Right ventricle myocardium superior (tissue), 1 donor: ENCODE measurements at regions not wholly inside any gene's neighbourhood (a gene's known extent, or its start where the extent isn't known, plus 50 kb on each side); places are given as distances from the start of the nearest gene placed in this dataset.
"Not testable (repeated sequence)": the region's sequence is repeated elsewhere in the genome, so short reads cannot be mapped to it uniquely, and the experiment has no call there.

Experiments
- ATAC-seq: fragments of 200-7000 bp; cut with Tn5 transposase; one replicate; pipeline ENCODE4 v1.9.1; 2020; ENCODE audit warnings: mild to moderate bottlenecking; ENCODE audit not compliant: poor library complexity
- DNase-seq: peaks from one replicate; pipeline ENCODE4 v3.0.0-alpha.2; 2020
- intact Hi-C: fragments of 100-400 bp; cut with DNase I; formaldehyde crosslinking; loops from one replicate; pipeline ENCODE4 v1.11.2; 2022
- donor health status: DM: no; HTN: yes; CAD: no; lungs with severe emphysema.

GRCh38 chr3:13148126-13148525, 74.9 kb upstream of the IQSEC1 start:
- intact Hi-C loops: no loop called here
- DNase-seq (no peak), ATAC-seq (no peak)

DNA sequence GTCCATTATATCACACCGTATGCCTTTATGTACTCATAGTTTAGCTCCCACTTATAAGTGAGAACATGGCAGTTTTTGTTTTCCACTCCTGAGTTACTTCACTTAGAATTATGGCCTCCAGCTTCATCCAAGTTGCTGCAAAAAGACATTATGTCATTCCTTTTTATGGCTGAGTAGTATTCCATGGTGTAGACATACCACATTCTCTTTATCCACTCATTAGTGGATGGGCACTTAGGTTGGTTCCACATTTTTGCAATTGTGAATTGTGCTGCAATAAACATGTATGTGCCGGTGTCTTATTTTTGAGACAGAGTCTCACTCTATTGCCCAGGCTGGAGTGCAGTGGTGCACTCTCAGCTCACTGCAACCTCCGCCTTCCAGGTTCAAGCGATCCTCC, 74.1 kb upstream of the IQSEC1 start:
- ATAC-seq (no peak), DNase-seq (no peak)
- intact Hi-C loops: no loop called here

GRCh38 chr3:13146643-13147143, 73.5 kb upstream of the IQSEC1 start:
- DNase-seq: no peak
- no peak for ATAC-seq
- intact Hi-C loops: no loop called here

- DNase-seq (no peak), ATAC-seq (no peak)
- intact Hi-C loops: no loop called here
Observed at GRCh38 chr3:13145826-13146642, 72.8 kb upstream of the IQSEC1 start.

GRCh38 chr3:13145131-13145825, 72.0 kb upstream of the IQSEC1 start:
- intact Hi-C loops: no loop called here
- no peak for ATAC-seq
- no peak for DNase-seq

- DNase-seq (no peak), ATAC-seq (no peak)
- intact Hi-C loops: no loop called here
Observed at GRCh38 chr3:13144163-13145023, 71.2 kb upstream of the IQSEC1 start.

DNA sequence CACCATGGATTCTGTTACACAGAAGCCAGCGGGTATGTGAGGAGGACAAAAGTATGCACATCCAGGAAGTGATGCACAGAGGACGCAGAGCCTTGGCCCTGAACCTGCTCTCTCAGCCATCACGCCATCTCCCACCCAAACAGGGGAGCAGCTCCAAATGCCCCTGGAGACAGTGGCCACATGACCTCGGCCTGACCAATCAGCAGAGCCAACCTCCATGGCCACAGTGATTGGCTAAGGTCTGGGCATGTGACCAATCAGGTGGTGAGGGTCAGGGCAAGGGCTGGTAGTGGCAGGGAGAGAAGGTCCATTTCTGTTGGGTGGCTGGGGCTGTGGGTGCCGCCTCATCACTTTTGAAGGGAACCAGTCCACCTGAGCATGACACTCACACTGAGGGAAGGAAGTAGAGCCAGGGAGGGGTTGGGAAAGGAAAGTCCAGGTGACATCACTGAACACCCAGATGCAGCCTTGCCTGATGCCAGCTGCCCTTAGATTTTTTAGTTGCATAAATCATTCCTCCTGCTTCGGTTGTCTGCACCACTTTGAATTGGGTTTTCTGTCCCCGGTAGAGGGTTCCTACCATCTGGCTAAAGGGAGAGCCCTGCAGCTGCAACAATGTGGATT, 70.3 kb upstream of the IQSEC1 start:
- no peak for DNase-seq
- intact Hi-C loops: no loop called here
- ATAC-seq: no peak

DNA sequence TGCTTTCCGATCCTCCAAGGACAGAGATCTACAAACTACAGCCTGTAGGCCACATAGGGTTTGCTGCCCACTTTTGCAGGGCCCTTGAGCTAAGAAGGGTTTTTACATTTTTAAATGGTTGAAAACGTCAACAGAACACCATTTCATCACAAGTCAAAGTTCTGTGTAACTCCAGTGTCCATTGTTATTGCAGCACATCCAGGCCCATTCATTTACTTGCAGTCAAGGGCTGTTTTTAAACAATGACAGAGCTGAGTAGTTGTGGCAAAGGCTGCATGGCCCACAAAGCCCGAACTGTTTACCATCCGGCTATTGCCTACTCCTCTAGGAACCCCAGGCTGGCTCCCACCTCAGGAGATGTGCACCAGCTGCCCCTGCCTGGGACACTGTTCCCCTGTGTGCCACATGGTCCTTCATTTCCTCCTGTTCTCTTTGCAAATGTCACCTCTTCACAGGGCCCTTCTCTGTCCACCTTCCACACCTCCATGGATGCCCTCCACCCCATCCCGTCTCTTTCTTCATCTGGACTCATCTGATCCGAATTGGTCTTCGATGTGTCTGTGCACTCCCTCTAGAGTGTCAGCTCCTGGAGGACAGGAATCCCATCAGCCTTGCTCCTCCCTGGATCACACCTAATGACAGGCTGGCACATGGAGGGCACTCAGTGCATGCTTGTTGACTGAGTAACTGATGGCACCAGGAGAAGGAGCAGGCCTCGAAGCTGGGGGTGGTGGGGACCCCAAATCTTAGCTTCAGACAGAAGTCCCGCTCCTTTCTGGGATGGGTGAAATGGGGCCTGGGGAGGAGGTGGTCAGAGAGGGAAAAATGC, 69.5 kb upstream of the IQSEC1 start:
- no peak for ATAC-seq
- intact Hi-C loops: no loop called here
- peak; percentile 4 for DNase-seq

DNA sequence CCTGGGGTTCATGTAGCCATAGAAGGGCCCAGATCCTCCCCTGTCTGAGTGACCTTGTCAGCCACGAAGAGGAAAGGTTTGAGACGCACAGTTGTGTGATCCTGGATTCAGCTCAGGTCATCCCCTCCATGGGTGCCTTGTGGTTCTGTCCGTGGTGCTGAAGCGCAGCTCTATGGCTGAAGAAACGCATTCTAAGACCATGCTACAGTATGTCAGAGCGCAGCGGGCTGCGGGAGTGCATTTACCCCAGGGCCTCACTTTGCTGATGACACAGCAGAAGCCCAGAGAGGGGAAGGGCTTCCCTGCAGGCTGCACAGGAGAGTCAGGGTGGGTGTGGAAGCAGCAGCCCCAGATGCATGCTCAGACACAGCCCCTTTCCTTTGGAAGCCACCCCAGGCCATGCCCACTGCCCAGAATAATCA, 68.8 kb upstream of the IQSEC1 start:
- intact Hi-C loops: no loop called here
- DNase-seq: peak; percentile 31
- ATAC-seq: no peak

- DNase-seq (peak; percentile 6), ATAC-seq (no peak)
- intact Hi-C loops: no loop called here
Observed at GRCh38 chr3:13141183-13141582, 68.0 kb upstream of the IQSEC1 start.

DNA sequence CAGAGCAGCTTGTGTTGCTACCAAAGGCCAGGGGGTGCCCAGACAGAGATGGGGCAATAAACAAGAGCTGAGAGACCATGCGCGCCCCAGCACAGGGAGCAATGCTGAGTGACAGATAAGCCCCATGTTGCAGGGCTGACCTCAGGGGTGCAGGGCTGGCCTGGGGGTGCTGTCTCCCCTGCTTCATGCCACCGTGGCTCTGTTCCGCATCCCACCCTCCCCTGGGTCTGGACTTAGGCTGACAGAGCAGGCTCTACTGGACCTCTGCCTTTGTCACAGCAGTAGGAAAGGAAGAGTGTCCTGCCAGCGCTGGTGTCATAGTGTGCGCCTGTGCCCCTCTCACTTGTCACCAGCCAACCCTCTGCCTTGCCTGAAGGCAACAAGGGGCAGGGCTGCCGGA, 67.4 kb upstream of the IQSEC1 start:
- ATAC-seq: no peak
- DNase-seq: peak; percentile 19
- intact Hi-C loops: no loop called here

GRCh38 chr3:13139471-13140065, 66.3 kb upstream of the IQSEC1 start:
- DNase-seq: peak; percentile 9
- intact Hi-C loops: no loop called here
- no peak for ATAC-seq

DNA sequence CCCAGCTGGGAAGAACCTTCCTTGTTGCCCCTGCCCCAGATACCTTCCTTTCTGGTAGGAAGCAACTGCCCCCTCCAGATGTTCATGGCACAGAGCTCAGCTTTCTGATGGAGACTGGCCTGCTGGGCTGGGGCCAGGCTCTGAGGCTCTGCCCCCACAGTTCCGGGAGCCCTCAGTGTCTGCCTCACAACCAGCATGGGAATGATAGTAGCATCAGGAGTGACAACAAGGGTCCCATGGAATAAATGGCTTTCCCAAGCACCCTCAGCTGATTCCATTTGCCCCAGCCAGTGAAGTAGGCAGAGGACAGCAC, 65.6 kb upstream of the IQSEC1 start:
- peak; percentile 4 for DNase-seq
- intact Hi-C loops: no loop called here
- no peak for ATAC-seq

DNA sequence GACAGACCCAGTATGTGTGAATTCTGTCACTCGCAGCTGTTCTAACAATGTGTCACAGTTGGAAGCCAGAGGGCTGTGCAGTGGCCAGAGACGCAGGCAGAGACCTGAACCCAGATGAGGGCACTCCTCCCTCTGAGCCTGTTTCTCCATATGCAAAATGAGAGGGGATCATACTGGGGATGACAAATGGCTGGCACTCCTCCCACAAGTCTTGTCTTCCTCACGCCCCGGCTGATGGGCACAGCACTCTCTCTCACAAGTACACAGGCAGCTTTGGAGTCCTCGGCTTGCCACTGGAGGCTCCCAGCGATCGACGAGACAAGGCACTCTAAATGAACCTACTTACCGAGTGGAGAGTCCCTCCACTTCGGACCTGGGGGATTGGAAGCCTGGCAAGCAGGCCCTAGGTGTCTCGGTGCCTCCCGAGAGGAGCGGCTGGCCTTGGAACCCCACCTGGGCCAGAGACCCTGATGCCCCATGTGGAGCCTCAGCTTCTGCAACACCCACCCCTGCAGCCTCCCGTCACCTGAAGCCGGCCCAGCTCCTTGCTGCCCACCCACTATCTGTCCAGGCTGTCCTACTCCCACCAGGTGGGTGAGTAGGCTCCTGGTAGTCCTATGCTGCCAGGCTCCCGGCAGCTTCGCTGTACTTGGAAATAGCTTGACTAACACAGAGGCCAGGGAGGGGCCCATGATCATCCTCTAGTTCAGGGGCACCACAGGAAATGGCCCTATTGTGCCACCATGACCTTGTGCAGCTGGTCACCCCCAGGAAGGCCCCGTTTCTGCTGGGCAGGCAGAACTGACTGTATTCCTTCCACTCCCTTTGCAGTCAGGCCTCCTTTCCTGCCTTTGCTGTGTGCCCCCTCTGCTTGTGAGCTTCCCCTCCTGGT, 65.0 kb upstream of the IQSEC1 start:
- DNase-seq (peak; percentile 20), ATAC-seq (no peak)
- intact Hi-C loops: no loop called here

DNA sequence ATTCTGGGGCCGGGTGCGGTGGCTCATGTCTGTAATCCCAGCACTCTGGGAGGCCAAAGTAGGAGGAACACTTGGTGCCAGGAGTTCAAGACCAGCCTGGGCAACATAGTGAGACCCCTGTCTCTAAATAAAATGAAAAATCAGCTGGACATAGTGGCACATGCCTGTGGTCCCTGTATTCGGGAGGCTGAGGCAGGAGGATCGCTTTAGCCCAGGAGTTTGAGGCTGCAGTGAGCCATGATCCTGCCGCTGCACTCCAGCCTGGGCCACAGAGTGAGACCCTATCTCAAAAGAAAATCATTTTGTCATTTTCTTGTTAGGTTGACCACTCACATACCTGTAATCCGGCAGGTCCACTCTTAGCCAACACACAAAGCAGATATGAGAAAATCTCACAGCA, 63.6 kb upstream of the IQSEC1 start:
- ATAC-seq, DNase-seq, intact Hi-C loops: not testable (repeated sequence)

- peak; percentile 8 for DNase-seq
- intact Hi-C loops: no loop called here
- no peak for ATAC-seq
Observed at GRCh38 chr3:13136426-13136825, 63.2 kb upstream of the IQSEC1 start.

DNA sequence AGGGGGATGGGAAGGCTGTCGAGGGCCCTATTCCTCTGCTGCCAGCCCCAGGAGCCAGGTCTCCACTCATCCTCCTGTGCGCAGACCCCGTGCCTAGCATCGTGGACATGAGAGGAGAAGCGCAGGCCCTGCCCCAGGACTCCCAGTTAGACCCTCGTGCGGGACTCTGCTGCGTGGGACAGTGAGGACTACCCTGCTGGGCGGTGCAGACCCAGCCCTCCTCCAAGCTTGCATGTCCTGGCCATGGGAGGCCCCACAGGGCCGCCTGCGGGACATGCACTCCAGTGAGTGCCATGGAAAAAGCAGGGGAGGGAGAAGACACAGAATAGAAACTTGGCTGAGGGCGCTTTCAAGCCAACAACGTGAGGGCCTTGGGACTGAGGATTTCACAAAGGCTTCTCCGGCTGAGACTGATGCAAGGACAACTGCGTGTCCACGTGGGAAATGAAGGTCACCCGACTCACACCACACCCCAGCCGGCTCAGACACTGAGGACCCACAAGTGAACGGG, 62.6 kb upstream of the IQSEC1 start:
- ATAC-seq: no peak
- peak; percentile 37 for DNase-seq
- intact Hi-C loops: no loop called here
